ENCODE measurements at regions not wholly inside any gene's neighbourhood (a gene's known extent, or its start where the extent isn't known, plus 50 kb on each side); places are given as distances from the start of the nearest gene placed in this dataset.

DNA sequence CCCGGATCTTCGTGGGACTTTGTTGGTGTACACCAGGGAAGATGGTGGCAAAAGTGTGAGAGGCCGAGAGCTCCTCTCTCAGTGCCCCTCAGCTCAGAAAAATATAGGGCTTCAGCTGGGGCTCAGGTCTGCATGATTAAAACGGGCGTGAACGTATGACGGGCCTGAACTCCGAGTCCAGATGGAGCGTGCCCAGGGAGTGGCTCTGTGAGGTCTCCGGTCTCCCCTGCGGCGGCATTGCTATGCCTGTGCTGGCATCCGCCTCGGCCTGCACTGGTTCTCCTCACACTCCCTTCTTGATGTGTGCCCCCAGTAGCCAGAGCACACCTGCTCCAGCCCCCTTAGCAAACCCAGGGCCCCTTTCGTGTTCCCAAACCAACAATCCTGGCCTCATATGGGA lies 82.0 kb downstream of the TEX29 start:
- Histone ChIP-seq H3K9ac (ENCODE audit: low read length) (no peak overlapping the region), H3K4me1 (ENCODE audit: control insufficient read depth, insufficient read depth, low read length) (peaks cover 3% of the 10 kb centered on the region; the same call in 1 of the 2 replicates), H3K27ac (ENCODE audit: low read depth, low read length) (no peak overlapping the region), H3K36me3 (ENCODE audit: control insufficient read depth, insufficient read depth, low read length) (no peaks in the 10 kb centered on the region), H3K9me3 (ENCODE audit: control insufficient read depth, insufficient read depth, low read depth, low read length) (no peaks in the 10 kb centered on the region), H3K4me3 (ENCODE audit: low read depth, low read length) (no peak overlapping the region), H3K27me3 (ENCODE audit: control insufficient read depth, insufficient read depth, low read length) (no peaks in the 10 kb centered on the region; the same call in 1 of the 2 replicates)

DNA sequence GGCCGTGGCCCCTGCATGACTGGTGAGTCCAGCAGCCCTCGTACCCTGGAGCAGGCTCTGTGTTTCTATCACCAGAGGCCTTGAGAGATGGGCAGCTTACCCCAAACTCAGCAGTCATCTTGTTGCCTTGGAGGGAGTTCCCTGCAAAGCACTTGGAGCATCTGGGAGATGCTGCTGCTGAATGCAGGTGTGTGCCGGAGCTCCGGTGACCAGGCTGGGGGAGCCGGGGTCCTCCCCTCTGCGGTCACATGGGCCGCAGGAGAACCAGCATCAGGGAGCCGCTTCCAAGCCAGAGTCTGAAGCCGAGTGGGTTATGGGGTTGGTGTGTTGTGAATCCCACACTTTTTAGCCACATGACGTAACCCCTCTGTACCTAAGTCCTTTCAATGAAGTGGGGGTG lies 82.8 kb downstream of the TEX29 start:
- Histone ChIP-seq H3K27ac (ENCODE audit: low read depth, low read length) (no peak overlapping the region), H3K27me3 (ENCODE audit: control insufficient read depth, insufficient read depth, low read length) (no peaks in the 10 kb centered on the region; the same call in 1 of the 2 replicates), H3K36me3 (ENCODE audit: control insufficient read depth, insufficient read depth, low read length) (no peaks in the 10 kb centered on the region), H3K9me3 (ENCODE audit: control insufficient read depth, insufficient read depth, low read depth, low read length) (no peaks in the 10 kb centered on the region), H3K4me1 (ENCODE audit: control insufficient read depth, insufficient read depth, low read length) (peaks cover 3% of the 10 kb centered on the region; the same call in 1 of the 2 replicates), H3K4me3 (ENCODE audit: low read depth, low read length) (no peak overlapping the region), H3K9ac (ENCODE audit: low read length) (no peak overlapping the region)

DNA sequence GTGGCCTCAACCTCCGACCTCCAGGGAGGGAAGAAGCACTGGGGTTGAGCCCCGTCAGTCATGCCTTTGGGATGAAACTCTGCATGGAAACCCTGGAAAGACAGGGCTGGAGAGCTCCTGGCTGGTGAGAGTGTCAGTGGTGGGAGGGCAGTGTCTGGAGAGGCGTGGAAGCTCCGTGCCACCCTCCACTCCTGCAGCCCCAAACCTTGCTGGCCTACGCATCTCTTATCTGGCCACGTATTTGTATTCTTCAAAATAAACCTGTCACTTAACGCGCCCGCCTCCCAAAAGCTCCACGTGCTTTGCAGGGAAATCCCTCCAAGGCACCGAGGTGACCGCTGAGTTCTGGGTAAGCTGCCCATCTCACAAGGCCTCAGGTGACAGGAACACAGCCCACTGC lies 84.3 kb downstream of the TEX29 start:
- Histone ChIP-seq H3K9me3 (ENCODE audit: control insufficient read depth, insufficient read depth, low read depth, low read length) (no peaks in the 10 kb centered on the region), H3K9ac (ENCODE audit: low read length) (no peak overlapping the region), H3K4me3 (ENCODE audit: low read depth, low read length) (no peak overlapping the region), H3K27ac (ENCODE audit: low read depth, low read length) (no peak overlapping the region), H3K36me3 (ENCODE audit: control insufficient read depth, insufficient read depth, low read length) (no peaks in the 10 kb centered on the region), H3K27me3 (ENCODE audit: control insufficient read depth, insufficient read depth, low read length) (no peaks in the 10 kb centered on the region), H3K4me1 (ENCODE audit: control insufficient read depth, insufficient read depth, low read length) (peaks cover 3% of the 10 kb centered on the region; the same call in 1 of the 2 replicates)

DNA sequence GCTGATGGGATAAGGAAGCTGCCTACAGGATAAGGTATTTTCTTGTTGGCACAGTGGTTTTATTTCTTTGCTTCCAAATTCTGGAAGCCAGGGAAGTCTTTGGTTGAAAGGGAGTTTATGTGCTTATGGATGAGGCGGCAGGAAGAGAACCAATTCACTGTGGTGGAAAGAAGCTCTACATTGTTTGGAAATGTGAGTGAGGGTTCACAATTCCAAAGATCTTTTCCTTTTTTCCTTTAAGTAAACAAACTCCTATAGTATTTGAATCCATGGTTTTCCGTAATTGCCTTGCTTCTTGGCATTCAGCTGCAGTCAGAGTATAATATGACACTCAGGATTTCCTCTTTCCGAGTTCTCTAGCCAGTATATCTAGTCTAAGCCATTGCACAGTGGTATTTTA lies 86.2 kb downstream of the TEX29 start:
- Histone ChIP-seq H3K27me3 (ENCODE audit: control insufficient read depth, insufficient read depth, low read length) (no peaks in the 10 kb centered on the region), H3K27ac (ENCODE audit: low read depth, low read length) (no peak overlapping the region), H3K36me3 (ENCODE audit: control insufficient read depth, insufficient read depth, low read length) (no peaks in the 10 kb centered on the region)

DNA sequence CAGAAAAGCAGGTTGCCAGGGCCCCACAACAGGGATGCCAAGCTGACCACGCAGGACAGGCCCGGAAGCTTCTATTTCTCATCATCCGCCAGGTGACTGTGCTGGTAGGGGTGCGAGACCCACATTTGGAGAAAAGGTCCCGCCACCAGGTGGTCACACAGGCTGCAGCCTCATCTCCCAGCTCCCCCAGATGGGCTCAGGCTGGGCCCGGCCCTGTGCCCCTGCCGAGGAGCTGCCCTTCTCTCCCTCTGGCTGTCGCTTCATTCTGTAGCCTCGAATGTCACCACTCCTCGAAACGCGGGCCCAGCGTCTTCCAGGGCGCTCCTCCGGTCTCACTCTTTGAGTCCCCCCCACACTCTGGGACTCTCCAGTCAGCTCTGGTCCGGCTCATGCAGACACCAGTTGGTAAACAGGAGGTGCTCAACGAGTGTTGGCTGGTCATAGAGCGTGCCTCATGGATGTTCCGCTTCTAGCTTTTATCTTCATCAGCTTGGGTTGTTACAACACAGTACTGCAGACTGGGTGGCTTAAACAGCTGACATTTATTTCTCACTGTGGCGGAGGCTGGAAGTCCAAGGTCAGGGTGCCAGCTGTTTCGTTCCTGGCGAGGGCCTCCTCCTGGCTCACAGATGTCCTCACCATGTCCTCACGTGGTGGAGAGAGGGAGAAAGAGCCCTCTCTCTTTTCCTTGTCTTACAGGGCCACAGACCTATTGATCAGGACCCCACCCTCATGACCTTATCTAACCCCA lies 87.1 kb downstream of the TEX29 start:
- H3K9ac ChIP-seq (ENCODE audit: low read length), result no peak overlapping the region
- H3K27me3 ChIP-seq (ENCODE audit: control insufficient read depth, insufficient read depth, low read length), result no peaks in the 10 kb centered on the region; the same call in 1 of the 2 replicates
- no peak overlapping the region for H3K27ac ChIP-seq (ENCODE audit: low read depth, low read length)
- H3K9me3 ChIP-seq (ENCODE audit: control insufficient read depth, insufficient read depth, low read depth, low read length), result no peaks in the 10 kb centered on the region
- H3K4me3 ChIP-seq (ENCODE audit: low read depth, low read length), result no peak overlapping the region
- H3K4me1 ChIP-seq (ENCODE audit: control insufficient read depth, insufficient read depth, low read length), result peaks cover 3% of the 10 kb centered on the region; the same call in 1 of the 2 replicates
- H3K36me3 ChIP-seq (ENCODE audit: control insufficient read depth, insufficient read depth, low read length), result no peaks in the 10 kb centered on the region

More for the DNA sequence above, 86.2 kb downstream of the TEX29 start:
- Histone ChIP-seq H3K9ac (ENCODE audit: low read length) (no peak overlapping the region), H3K9me3 (ENCODE audit: control insufficient read depth, insufficient read depth, low read depth, low read length) (no peaks in the 10 kb centered on the region), H3K4me3 (ENCODE audit: low read depth, low read length) (no peak overlapping the region), H3K4me1 (ENCODE audit: control insufficient read depth, insufficient read depth, low read length) (peaks cover 3% of the 10 kb centered on the region; the same call in 1 of the 2 replicates)

DNA sequence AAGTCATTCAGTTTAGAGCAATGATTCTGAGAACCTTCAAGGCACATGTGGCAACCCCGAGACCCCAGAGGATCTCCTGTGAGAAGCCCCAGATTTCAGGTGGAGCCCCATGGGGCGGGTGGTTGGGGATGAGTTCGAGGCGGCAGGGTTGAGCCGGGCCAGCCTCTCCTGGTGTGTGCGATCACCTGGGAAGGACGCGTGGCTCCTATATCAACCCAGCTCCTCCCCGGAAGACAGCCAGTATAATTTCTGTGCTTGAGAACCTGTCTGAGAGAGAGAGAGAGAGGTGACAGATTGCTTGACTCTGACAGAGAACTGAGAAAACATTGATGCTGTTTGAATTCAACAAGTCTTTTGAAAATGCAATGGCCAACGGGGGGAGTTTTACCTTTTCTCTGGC lies 89.0 kb downstream of the TEX29 start:
- H3K27me3 ChIP-seq (ENCODE audit: control insufficient read depth, insufficient read depth, low read length), result peaks cover 2% of the 10 kb centered on the region; the same call in 1 of the 2 replicates

DNA sequence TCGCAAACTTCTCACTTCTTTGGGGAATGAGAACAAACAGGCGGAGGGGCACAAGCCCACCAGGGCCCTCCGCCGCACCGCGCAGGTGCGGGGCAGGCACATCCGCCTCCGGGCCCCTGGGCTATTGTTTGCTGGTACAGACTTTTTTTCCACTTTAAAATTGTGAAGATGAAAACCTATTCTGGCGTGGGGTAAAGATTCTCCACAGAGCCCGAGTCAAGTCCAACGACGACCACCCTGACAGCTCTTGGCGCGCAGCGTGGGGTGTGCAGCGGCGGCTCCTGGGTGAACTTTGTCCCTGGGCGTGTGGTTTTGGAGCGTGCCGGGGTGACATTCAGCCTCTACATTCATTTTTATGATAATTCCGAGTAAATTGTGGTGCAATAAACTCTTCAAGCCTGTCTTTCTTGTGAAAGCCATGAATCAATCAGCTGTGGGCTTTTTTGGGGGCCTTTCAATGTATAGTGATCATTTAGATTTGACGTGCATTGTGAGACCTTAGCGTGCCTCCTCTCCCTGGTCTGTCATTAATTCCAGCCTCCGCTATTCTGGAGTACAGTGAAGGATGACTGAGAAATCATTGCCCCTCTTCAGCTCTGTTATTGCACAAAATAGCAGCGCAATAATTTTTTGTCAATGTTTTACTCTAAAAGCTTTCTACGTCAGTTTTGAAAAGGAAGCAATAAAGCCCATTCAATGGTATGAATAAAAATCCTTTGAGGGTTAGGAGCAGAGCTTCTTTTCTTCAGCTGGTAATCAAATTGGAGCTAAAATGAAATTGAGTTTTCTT lies 90.0 kb downstream of the TEX29 start:
- Histone ChIP-seq H3K27ac (ENCODE audit: low read depth, low read length) (no peak overlapping the region), H3K36me3 (ENCODE audit: control insufficient read depth, insufficient read depth, low read length) (no peaks in the 10 kb centered on the region), H3K27me3 (ENCODE audit: control insufficient read depth, insufficient read depth, low read length) (peaks cover 2% of the 10 kb centered on the region; the same call in 1 of the 2 replicates), H3K9me3 (ENCODE audit: control insufficient read depth, insufficient read depth, low read depth, low read length) (no peaks in the 10 kb centered on the region), H3K4me1 (ENCODE audit: control insufficient read depth, insufficient read depth, low read length) (no peaks in the 10 kb centered on the region), H3K4me3 (ENCODE audit: low read depth, low read length) (no peak overlapping the region), H3K9ac (ENCODE audit: low read length) (no peak overlapping the region)

More for the DNA sequence above, 89.0 kb downstream of the TEX29 start:
- Histone ChIP-seq H3K36me3 (ENCODE audit: control insufficient read depth, insufficient read depth, low read length) (no peaks in the 10 kb centered on the region), H3K4me1 (ENCODE audit: control insufficient read depth, insufficient read depth, low read length) (no peaks in the 10 kb centered on the region), H3K9ac (ENCODE audit: low read length) (no peak overlapping the region), H3K27ac (ENCODE audit: low read depth, low read length) (no peak overlapping the region), H3K9me3 (ENCODE audit: control insufficient read depth, insufficient read depth, low read depth, low read length) (no peaks in the 10 kb centered on the region), H3K4me3 (ENCODE audit: low read depth, low read length) (no peak overlapping the region)

DNA sequence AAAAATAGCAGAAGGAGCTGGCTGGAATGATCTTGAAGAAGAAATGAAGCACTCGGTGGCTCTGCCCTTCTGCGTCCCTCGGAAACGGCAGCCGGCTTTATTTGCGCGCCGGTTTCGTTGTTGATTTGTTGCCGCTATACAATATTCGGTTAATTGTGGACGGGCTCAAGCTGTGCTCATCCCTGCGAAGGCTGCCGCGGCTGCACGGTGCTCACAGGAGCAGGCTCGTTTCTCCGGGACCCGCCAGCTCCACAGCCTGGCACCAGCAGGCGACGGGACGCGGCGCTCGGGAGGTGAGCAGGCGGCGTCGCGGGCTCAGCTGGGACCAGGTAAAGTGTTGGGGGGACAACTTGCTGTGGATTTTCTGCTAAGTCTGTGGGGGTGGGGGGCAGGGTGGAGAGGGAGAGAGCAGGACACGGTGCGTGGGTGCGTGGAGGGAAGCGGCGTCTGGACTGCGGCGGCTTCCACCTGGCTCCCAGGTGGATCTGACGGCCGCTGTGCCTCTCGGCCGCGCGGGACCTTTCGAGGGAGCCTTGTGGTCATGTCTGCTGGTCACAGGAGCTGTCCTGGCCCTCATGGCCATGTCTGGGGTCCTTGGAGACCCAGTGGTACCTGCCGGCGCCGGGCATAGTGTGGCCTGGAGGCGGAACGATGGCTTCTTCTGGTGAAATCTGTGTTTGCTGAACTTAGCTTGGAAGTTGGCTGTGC lies 90.9 kb downstream of the TEX29 start:
- Histone ChIP-seq H3K9me3 (ENCODE audit: control insufficient read depth, insufficient read depth, low read depth, low read length) (no peaks in the 10 kb centered on the region), H3K4me3 (ENCODE audit: low read depth, low read length) (no peak overlapping the region), H3K4me1 (ENCODE audit: control insufficient read depth, insufficient read depth, low read length) (no peaks in the 10 kb centered on the region), H3K9ac (ENCODE audit: low read length) (no peak overlapping the region), H3K36me3 (ENCODE audit: control insufficient read depth, insufficient read depth, low read length) (no peaks in the 10 kb centered on the region), H3K27ac (ENCODE audit: low read depth, low read length) (no peak overlapping the region), H3K27me3 (ENCODE audit: control insufficient read depth, insufficient read depth, low read length) (peaks cover 2% of the 10 kb centered on the region; the same call in 1 of the 2 replicates)

DNA sequence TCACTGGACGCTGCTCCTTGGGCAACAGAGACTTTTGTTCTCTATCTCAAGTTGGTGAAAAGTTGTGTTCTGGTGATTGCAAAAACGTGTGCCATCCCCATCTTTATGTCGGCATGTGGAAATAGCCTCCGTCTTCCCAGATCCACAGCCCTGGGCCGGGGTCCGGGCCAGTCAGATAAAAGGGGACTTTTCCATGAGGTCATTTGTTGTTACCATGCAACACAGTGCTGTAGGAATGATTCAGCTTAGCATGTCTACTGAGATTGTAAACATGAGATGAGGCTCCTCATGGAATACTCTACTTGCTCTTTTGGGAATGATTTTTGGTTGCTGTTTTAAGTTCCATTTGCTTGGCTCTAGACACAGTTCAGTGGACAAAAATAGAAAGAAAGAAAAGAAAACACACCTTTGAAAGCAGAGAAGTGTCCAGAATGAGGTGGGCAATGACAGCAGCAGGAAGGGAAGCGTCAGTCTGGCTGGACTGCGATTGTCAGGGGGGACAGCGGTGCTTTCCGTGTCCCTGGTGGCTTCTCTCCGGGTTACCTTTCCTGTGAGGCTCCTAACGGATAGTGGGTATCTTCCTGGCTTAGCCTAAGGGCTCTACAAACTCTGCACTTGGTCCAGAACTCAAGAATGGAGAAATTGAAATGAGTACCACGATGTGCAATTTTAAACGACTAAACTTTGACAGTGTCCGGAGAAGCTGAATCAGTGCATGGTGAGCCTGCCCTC lies 91.6 kb downstream of the TEX29 start:
- Histone ChIP-seq H3K27me3 (ENCODE audit: control insufficient read depth, insufficient read depth, low read length) (peaks cover 2% of the 10 kb centered on the region; the same call in 1 of the 2 replicates), H3K27ac (ENCODE audit: low read depth, low read length) (no peak overlapping the region), H3K4me1 (ENCODE audit: control insufficient read depth, insufficient read depth, low read length) (no peaks in the 10 kb centered on the region), H3K9ac (ENCODE audit: low read length) (no peak overlapping the region), H3K4me3 (ENCODE audit: low read depth, low read length) (no peak overlapping the region), H3K9me3 (ENCODE audit: control insufficient read depth, insufficient read depth, low read depth, low read length) (no peaks in the 10 kb centered on the region), H3K36me3 (ENCODE audit: control insufficient read depth, insufficient read depth, low read length) (no peaks in the 10 kb centered on the region)

DNA sequence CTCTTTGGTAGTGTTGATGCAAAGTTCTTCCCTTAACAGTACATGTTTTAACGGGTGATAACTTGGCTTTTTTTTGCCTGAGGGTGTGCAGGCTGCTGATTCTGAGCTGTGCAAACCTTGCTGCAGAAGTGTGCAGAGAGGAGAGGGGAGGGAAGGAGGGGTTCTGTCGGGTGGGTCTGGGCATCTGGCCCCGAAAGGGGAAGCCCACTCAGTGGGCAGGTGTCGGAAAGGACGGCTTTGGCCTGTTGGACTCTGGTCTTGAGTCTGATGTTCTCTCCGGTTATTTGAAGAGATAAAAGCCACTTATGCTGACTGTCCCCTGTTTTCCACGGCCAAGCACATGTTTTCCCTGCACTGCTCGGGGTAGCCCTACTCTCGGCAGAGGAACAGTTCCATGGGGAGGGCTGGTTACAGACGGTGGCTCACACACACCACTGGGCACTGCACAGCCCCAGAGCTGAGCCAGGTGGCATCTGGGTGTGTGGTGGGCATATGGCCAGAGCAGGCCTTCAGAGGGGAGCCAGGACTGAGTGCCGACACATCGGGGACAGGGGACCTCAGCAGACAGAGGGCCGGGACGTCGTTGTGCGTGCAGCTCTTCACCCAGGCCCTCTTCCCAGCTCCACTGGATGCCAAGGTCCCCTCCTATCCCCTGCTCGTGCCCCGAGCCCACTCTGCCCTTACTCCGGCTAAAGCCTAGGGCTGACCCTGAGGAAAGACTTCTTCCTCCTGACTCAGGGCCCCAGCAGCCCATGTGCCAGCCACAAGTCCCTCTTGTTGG lies 93.2 kb downstream of the TEX29 start:
- Histone ChIP-seq H3K27ac (ENCODE audit: low read depth, low read length) (no peak overlapping the region), H3K27me3 (ENCODE audit: control insufficient read depth, insufficient read depth, low read length) (peaks cover 2% of the 10 kb centered on the region; the same call in 1 of the 2 replicates), H3K4me3 (ENCODE audit: low read depth, low read length) (no peak overlapping the region), H3K36me3 (ENCODE audit: control insufficient read depth, insufficient read depth, low read length) (no peaks in the 10 kb centered on the region), H3K4me1 (ENCODE audit: control insufficient read depth, insufficient read depth, low read length) (no peaks in the 10 kb centered on the region), H3K9me3 (ENCODE audit: control insufficient read depth, insufficient read depth, low read depth, low read length) (no peaks in the 10 kb centered on the region), H3K9ac (ENCODE audit: low read length) (no peak overlapping the region)
